ENCODE measurements at regions not wholly inside any gene's neighbourhood (a gene's known extent, or its start where the extent isn't known, plus 50 kb on each side); places are given as distances from the start of the nearest gene placed in this dataset.
A peak's percentile ranks its signal among the peaks of the same experiment; 100 is the strongest.

- no peak for DNase-seq
Observed at GRCh38 chr14:95410838-95411237, 91.1 kb upstream of the CLMN start.

GRCh38 chr14:95409477-95410272 lies 90.0 kb upstream of the CLMN start:
- DNase-seq, result no peak

DNA sequence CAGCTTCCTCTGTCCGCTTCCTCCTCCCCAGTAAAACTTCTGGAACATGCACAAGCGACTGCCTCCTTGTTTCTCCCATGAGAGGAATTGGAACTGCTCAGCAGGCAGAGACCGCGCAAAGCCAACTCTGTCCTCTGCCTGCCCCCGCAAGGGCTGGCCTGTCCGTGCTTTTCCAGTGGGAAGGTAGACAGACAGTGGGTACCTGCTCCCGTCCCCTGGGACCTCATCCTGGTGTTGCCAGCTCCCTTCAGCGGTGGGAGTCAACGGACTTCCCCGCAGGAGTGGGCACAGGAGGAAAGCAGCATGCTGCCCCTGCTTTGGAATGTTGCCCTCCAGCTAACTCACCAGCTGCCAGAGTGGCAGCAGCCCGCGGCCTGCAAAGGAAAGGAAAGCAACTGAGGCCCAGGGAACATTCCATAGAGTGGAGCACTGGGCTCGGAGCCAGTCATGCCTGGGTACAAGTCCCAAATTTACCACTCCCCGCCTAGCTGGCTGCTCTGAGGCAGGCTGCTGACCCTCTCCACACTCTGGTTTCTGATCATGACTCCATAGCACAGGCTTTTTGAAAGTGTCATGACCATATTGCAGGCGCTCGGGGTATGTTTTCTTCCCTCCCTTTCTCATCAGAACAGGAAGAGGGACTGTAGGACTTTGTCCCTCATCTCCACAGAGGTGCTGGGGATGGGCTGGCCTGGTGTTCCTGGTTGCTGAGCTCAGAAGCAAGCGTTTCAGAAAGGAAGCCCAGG lies 89.2 kb upstream of the CLMN start:
- no peak for DNase-seq

DNA sequence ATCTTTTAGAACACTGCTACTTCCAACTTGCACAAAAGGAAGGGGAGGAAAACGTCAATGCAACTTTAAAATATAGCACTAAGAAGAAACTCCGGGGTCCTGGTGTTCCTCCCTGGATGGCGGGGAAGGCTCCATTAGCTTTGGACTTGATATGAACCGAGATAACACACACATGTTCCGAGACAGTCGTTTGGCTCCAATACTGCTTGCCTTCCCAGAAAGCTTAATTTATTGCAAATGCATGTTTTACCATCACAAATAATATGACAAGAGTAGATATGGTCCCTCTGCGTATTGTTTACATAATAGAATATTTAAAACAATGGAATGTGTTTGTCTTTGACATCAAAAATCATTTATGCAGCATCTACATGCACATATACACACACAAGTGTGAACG lies 87.6 kb upstream of the CLMN start:
- no peak for DNase-seq

GRCh38 chr14:95406756-95407277 lies 87.1 kb upstream of the CLMN start:
- no peak for DNase-seq

DNA sequence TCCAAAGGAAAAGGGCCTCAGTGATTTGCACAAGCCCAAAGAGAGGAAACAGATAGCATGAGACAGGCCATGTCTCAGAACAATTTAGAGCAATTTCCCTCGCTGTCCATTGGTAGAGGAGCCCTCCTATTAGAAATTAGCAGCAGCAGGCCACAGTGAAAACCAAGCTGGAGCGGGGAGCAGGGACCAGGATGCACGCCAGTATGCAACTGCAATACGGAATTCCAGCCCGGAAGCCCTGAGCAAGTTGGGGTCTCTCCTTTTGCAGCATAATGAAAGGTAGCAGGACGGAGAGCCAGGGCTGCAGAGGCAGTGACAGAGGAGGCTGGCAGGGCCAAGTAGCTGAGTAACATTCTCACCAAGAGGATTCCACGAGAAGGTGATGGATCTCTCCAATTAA lies 84.9 kb upstream of the CLMN start:
- no peak for DNase-seq

DNA sequence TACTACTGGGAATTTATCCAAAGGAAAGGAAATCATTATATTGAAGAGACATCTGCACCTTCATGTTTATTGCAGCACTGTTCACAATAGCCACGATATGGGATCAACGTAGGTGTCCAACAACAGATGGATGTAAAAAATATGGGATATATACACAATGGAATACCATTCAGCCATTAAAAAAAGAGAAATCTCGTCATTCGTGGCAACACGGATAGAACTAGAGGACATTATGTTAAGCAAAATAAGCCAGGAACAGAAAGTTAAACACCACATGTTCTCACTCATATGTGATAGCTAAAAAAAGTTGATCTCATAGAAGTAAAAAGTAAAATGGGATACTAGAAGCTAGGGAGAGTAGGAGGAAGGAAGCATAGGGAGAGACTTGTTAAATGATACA lies 82.9 kb upstream of the CLMN start:
- DNase-seq, result peak; percentile 43

DNA sequence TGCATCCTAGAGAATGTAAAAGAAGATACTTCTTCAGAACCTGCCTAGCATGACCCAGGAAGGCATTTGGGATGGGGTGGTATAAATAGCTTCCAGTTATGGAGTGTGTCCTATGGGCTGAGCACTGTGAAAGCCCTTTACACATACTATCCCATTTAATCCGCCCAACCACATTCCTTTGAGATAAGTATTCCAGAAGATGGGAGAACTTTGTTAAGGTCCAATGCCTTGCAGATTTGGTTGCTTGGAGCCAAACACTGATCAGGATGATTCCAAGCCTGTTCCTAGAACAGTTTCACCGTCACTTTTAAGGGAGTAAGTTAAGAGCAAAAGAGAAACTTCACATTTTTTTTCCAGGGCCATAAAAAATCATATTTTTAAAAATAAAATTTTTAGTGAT lies 82.5 kb upstream of the CLMN start:
- DNase-seq, result no peak

GRCh38 chr14:95398630-95399547 lies 79.2 kb upstream of the CLMN start:
- DNase-seq, result no peak

DNA sequence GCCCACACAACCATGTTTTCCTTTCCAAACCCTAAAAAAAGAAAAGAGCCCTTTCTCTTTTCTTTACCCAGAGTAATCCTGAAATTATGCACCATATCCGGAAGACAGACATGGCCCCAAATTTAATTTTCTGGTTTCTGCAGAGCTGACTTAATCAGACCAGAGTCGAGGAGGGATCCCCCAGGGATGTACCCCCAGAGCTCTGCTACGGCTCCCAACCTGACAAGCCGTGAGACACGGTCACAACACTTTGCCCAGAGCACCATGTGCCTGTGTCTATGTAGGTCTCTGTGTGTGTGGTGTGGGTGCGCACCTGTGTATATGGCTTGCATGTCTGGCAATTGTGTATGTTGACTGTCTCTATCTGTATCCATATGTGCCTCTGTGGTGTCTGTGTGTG lies 77.6 kb upstream of the CLMN start:
- DNase-seq, result no peak

GRCh38 chr14:95396221-95396620 lies 76.5 kb upstream of the CLMN start:
- no peak for DNase-seq

DNA sequence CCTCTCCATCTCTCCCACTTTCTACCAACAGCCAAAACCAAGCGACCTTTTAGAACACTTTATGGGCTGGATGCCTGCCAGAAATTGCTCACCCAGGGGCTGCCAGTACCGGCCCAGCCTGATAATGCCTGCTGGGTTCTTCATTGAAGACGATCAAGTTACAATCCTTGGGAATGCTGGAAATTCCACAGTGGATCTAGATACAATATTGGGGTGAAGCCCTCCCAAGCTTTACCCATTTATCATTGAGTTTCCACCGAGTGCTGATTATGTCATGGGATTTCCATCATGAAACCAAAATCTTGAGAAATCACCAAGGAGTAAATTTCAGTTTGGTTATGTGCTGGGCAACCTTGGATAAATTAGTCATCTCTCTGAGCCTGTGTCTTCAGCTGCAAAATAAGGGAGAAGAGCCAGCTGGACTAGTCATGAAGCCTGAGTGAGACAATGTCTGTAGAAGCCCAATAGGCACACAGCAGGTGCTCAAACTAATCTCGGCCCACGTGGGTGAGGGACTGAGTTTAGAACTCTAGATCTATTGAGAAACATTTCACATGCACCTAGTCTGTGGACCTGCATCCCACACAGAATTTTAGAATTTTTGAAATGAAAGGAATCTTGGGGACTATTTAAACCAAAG lies 75.5 kb upstream of the CLMN start:
- DNase-seq, result no peak

DNA sequence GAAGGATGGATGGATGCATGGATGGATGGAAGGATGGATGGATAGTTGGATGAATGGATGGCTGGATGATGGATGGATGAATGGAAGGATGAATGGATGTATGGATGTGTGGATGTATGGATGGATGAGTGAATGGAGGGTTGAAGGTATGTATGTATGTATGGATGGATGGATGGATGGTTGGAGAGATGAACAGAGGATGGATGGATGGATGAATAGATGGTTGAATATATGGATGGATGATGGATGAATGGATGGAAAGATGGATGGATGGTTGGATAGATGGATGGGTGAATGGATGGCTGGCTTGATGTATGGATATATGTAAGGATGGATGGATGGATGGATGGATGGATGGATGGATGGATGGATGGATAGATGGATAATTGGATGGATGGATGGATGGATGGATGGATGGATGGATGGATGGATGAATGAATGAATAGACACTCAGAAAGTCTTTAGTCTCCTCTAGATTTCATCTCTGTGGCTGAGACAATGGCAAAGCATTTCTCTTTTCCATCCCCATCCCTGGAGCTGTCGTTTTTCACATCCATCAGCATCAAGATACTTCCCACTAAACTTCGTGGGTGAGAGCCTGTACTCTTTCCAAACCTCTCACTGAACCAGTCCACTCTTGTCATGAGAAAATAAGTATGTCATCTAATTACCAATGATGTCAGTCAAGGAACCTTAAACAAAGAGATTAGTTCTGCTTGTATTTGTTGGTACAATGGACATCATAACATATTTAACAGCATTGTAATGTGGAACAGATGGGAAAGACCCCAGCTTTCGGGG lies 74.8 kb upstream of the CLMN start:
- no peak for DNase-seq

DNA sequence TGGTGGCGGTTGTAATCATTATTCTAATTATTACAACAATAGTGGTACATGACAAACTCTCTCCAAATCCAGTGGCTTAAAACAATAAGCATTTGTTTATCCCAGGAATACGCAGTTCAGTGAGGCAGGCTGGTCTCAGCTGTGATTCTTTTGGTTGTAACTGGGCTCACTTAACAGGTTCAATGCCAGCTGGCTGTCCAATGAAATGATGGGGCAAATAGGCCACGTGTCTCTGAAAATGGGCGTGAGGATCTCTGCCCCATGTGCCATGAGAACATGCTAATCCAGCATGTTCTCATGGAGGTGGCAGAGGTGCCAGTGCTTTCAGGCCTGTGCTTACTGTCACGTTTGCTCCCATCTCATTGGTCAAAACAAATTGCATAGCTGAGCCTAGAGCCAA lies 73.1 kb upstream of the CLMN start:
- DNase-seq, result no peak

GRCh38 chr14:95391331-95391730 lies 71.6 kb upstream of the CLMN start:
- DNase-seq, result no peak

- peak; percentile 48 for DNase-seq
Observed at GRCh38 chr14:95389471-95390011, 69.8 kb upstream of the CLMN start.

DNA sequence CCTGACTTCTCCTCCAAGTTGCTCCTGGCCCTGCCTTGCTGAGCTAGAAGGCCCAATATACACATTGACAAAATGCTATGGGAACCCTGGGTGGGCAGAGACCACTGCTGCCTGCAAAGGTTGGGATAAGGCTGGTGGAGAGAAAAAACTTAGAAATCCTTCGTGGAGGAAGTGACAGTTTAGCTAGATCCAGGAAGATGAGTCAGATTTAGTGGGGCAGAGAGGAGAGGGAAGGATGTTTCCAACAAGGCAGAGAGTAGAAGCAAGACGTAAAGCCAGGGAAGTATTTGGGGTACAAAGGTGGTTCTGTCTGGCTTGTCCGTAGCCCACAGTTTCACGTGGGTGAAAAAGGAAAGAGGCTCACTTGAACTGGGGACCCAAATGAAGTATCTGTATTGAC lies 69.0 kb upstream of the CLMN start:
- no peak for DNase-seq

- no peak for DNase-seq
Observed at GRCh38 chr14:95387826-95388445, 68.2 kb upstream of the CLMN start.

- DNase-seq, result no peak
Observed at GRCh38 chr14:95386536-95387095, 66.9 kb upstream of the CLMN start.

DNA sequence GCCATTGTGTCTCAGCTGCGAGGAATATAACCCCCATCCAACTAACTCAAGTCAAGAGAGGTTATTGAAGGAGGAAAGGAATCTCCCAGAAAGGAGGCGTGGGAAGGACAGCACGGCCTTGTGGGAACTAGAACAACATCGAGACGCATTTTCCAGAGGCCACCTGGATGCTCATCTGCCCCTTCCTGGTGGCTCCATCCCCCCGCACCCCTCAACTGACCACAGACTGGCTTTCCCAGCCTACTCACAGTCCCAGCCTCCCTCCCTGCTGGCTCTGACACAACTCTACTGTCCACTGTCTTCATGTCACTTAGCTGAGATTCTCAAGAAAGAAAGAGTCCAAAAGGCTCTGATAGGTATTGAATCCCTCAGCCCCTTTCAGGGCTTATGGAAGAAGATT lies 66.0 kb upstream of the CLMN start:
- no peak for DNase-seq
